ENCODE measurements at regions not wholly inside any gene's neighbourhood (a gene's known extent, or its start where the extent isn't known, plus 50 kb on each side); places are given as distances from the start of the nearest gene placed in this dataset.

- Mint-ChIP-seq H3K27me3 (ENCODE audit: low read depth) (no peaks in the 10 kb centered on the region), H3K4me3 (no peak overlapping the region), H3K36me3 (no peaks in the 10 kb centered on the region), H3K9me3 (no peaks in the 10 kb centered on the region), H3K4me1 (peaks cover 6% of the 10 kb centered on the region), H3K27ac (no peak overlapping the region)
- CTCF ChIA-PET, result interaction anchor here (1.1 kb wide), 1 partner anchor 378 kb away, joined by 5 read pairs; no protein-coding TSS in a partner anchor
- POLR2A ChIA-PET, result no interaction called here
- no peak for ATAC-seq
- TF ChIP-seq E2F1 (CRISPR knock-in tag; IDR thresholded peaks at IDR 0.05) (no peak), IRF2 (CRISPR knock-in tag; IDR thresholded peaks at IDR 0.05; ENCODE audit: borderline replicate concordance, low read depth) (no peak), NFATC4 (CRISPR knock-in tag; IDR thresholded peaks at IDR 0.05) (no peak), ZNF671 (CRISPR knock-in tag; IDR thresholded peaks at IDR 0.05) (no peak), KAT7 (CRISPR knock-in tag; IDR thresholded peaks at IDR 0.05; ENCODE audit: borderline replicate concordance) (no peak), USF2 (CRISPR knock-in tag; IDR thresholded peaks at IDR 0.05) (no peak), NFYB (CRISPR knock-in tag; conservative IDR thresholded peaks at IDR 0.05; ENCODE audit: low read depth) (no peak), NFE2L1 (CRISPR knock-in tag; IDR thresholded peaks at IDR 0.05) (no peak), ZNF423 (CRISPR knock-in tag; IDR thresholded peaks at IDR 0.05) (no peak), HMGXB4 (CRISPR knock-in tag; IDR thresholded peaks at IDR 0.05) (no peak), PRRX2 (CRISPR knock-in tag; IDR thresholded peaks at IDR 0.05) (no peak), GABPB1 (CRISPR knock-in tag; IDR thresholded peaks at IDR 0.05) (no peak)
- TF ChIP-seq, protein P1, sequence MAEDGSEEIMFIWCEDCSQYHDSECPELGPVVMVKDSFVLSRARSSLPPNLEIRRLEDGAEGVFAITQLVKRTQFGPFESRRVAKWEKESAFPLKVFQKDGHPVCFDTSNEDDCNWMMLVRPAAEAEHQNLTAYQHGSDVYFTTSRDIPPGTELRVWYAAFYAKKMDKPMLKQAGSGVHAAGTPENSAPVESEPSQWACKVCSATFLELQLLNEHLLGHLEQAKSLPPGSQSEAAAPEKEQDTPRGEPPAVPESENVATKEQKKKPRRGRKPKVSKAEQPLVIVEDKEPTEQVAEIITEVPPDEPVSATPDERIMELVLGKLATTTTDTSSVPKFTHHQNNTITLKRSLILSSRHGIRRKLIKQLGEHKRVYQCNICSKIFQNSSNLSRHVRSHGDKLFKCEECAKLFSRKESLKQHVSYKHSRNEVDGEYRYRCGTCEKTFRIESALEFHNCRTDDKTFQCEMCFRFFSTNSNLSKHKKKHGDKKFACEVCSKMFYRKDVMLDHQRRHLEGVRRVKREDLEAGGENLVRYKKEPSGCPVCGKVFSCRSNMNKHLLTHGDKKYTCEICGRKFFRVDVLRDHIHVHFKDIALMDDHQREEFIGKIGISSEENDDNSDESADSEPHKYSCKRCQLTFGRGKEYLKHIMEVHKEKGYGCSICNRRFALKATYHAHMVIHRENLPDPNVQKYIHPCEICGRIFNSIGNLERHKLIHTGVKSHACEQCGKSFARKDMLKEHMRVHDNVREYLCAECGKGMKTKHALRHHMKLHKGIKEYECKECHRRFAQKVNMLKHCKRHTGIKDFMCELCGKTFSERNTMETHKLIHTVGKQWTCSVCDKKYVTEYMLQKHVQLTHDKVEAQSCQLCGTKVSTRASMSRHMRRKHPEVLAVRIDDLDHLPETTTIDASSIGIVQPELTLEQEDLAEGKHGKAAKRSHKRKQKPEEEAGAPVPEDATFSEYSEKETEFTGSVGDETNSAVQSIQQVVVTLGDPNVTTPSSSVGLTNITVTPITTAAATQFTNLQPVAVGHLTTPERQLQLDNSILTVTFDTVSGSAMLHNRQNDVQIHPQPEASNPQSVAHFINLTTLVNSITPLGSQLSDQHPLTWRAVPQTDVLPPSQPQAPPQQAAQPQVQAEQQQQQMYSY (CRISPR knock-in tag; IDR thresholded peaks at IDR 0.05), result no peak
- DNase-seq (ENCODE audit: low spot score), result no peak
Observed at GRCh38 chr9:18188971-18189370, 285.0 kb upstream of the ADAMTSL1 start.

DNA sequence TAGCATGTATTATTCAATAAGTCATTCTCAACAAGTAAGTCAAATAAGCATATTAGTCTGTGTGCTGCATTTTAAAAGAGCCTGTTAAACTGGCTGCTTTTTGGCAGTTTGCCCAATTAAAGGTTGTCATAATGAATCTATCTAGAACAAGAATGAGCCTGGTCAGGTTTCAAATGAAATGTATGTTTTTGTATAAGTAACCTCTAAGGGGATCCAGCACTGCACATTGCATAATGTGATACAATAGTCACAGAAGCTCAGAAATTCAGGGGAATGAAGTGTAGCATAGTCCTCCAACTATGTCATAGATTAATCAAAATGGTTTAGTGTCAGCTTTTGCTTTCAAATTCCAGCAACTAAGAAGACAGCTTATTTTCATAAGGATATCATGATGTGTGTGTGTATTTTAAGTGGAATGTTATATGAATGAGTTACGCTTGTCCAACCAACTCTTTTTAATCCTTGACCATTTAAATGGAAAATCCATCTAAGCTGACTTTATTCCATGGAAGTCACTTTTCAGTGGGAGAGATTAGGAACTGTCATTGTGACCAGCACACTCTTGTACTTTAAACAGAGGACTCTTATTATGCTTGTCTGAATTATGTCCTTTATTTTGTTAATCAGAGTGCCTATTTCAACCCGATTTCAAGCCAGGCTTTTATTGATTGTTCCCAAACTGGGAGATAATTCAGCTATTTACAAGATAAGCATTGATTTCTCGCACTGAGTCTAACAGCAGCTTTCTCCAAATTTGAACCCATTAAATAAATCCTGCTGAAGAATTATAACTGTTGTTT is 283.9 kb upstream of the ADAMTSL1 start:
- no peaks in the 10 kb centered on the region for H3K9me3 Mint-ChIP-seq
- no peak overlapping the region for H3K4me3 Mint-ChIP-seq
- peaks cover 5% of the 10 kb centered on the region for H3K4me1 Mint-ChIP-seq
- ATAC-seq, result no peak
- no peaks in the 10 kb centered on the region for H3K27me3 Mint-ChIP-seq (ENCODE audit: low read depth)
- CTCF ChIA-PET, result interaction anchor here (0.7 to 0.8 kb wide), 2 partner anchors 18 to 47 kb away, joined by 3 read pairs; no protein-coding TSS in a partner anchor
- DNase-seq (ENCODE audit: low spot score), result no peak
- no peaks in the 10 kb centered on the region for H3K36me3 Mint-ChIP-seq
- POLR2A ChIA-PET, result no interaction called here
- no peak for TF ChIP-seq JAZF1 (CRISPR knock-in tag; IDR thresholded peaks at IDR 0.05)
- no peak for TF ChIP-seq ATF1 (CRISPR knock-in tag; IDR thresholded peaks at IDR 0.05)
- no peak for TF ChIP-seq TCF7 (CRISPR knock-in tag; IDR thresholded peaks at IDR 0.05; ENCODE audit: low read depth)
- TF ChIP-seq HMGXB4 (CRISPR knock-in tag; IDR thresholded peaks at IDR 0.05), result no peak
- TF ChIP-seq ZNF219 (CRISPR knock-in tag; IDR thresholded peaks at IDR 0.05; ENCODE audit: borderline replicate concordance), result no peak
- no peak overlapping the region for H3K27ac Mint-ChIP-seq

Data from WTC11 (cell line).